Esophagus squamous epithelium (tissue), 4 donors: ENCODE measurements at regions not wholly inside any gene's neighbourhood (a gene's known extent, or its start where the extent isn't known, plus 50 kb on each side); places are given as distances from the start of the nearest gene placed in this dataset.

Experiments used
- CTCF ChIP-seq, 6 experiments: fragments of 450-650 bp in 4 of 6; fragments of 200-600 bp in 2 of 6; sonication (generic) in 2 of 6; IDR thresholded peaks; one replicate each; pipeline ENCODE4 v1.5.1; 2016 to 2019; ENCODE audit warnings: antibody characterized with exemption in 6 of 6, mild to moderate bottlenecking in 4 of 6, moderate library complexity in 4 of 6
- POLR2A ChIP-seq, 4 donors: fragments of 450-650 bp; IDR thresholded peaks; one replicate each; pipeline ENCODE4 v1.6.1; 2017; ENCODE audit warnings: antibody characterized with exemption in 4 of 4, mild to moderate bottlenecking in 4 of 4, moderate library complexity in 3 of 4

- no peak for TF ChIP-seq CTCF (IDR thresholded peaks at IDR 0.05)
- no peak for TF ChIP-seq POLR2A (IDR thresholded peaks at IDR 0.05)
Measured at GRCh38 chr2:240301256-240301795, 134.1 kb upstream of the GPC1 start.
